Activated CD8-positive, alpha-beta memory T cell treated with anti-CD3 and anti-CD28 coated beads, Interleukin-2, amount 50 U/mL, for 1 hour (primary cell): ENCODE measurements at regions not wholly inside any gene's neighbourhood (a gene's known extent, or its start where the extent isn't known, plus 50 kb on each side); places are given as distances from the start of the nearest gene placed in this dataset.

Experiments
- DNase-seq: peaks from one replicate; pipeline ENCODE4 v3.0.0-alpha.2; 2020; ENCODE audit errors: extremely low read depth

DNA sequence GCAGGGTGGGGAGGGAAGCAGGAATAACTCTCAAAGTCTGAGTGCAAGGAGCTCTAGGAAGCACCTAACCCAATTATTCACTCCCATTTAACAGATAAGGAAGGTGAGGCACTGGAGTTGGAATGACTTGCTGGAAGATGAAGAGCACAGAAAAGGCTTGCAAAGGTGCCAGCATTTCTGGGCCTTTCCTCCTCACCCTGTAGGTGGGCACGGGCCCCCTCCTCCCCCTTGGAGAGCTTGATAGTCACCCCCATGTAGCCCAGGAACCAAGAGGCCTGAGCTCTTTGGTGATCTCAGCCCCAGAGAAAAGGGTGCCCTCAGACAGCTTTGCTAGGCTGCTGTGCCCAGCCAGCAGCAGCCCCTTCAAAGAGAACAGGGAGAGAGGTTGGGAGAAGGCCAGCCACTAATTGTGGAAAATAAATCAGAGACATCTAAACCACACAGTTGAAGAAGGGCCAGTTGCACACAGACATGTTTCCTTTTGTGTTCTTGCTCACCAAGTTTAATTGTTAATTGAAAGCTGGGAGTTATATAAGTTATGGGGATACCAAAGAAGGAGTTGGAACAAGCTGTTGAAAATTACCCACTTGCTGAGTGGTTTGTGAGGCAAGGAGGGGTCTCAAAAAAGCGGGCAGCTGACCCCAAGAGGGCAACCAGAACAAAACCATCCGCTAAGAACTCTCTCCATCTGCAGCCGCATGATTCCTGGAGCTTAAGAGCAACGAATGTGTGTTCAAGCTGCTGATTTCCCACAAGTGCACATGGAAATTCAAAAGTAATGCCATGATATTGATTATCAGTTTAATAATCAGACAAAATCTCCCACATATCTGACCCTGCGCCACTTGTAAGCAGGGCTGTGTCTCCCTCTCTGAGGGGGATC lies 77.0 kb downstream of the MRPL14 start:
- no peak for DNase-seq

- no peak for DNase-seq
Measured at GRCh38 chr6:44049163-44049988, 77.9 kb downstream of the MRPL14 start.

DNA sequence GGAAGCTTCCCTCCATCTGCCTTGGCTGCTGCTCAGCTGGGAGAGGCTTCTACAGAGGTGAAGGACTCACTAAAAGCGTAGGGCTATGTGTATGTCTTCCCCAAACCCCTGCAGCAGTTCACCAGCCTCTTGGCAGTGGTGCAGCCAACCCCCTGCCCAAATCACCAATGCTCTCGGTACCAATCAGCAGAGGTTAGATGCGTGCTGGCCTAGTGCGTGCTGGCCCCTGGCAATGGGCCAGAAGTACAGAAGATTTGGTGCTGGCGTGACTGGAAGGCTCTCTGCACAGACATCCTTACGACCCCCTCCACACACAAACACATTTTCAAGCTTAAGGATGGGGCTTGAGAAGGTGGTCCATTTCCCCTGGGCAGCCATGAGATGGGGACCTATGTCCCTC lies 79.0 kb downstream of the MRPL14 start:
- no peak for DNase-seq

DNA sequence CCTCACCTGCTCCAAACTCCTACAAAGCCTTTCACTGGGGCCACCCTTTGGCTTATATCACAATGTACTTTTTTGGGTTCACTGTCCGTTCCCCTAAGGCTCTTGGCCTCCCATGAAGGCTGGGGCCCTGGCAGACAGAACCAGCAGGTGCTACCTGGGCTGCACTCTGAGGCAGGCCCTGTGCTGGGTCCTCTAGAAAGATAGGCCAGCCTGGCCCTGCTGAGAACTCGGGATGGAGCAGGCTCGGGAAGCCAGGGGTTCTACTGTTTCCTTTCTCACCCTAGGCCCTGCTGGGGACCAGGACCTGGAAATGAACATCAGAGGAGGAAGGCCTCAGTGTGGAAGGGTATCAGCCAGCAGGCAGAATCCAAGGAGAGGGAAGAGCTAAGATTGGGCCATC lies 79.5 kb downstream of the MRPL14 start:
- DNase-seq: no peak

GRCh38 chr6:44047179-44047546 lies 80.1 kb downstream of the MRPL14 start:
- DNase-seq: no peak

DNA sequence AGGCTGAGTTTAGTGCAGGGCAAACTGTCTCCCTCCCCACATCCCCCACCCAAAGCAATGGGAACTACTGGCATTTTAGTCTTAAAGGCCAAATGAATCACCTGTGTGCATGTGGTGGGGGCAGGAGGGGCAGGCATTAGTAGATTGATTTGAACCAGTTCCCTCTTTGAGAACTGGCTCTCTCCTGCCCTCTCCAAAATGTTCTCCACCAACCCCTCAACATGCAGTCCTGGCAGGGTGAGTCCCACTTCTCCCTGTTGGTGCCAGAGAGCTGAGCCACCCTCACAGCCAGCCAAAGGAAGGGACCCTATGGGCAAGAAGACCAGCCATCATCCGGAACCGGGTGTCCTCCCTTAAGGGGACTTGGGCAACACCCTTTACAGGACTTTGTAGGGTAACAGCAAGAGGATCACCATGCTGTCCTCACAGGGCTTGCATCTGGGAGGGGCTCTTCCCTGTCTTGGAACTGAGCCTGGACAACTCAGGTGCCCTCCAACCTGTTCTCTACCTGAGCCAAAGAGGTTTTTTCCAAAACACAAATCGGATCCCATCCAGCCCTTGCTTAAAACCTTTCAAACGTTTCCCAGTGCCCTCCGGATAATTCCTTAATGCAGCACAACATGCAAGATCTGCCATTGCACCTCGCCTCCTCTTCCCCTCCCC lies 80.6 kb downstream of the MRPL14 start:
- no peak for DNase-seq

DNA sequence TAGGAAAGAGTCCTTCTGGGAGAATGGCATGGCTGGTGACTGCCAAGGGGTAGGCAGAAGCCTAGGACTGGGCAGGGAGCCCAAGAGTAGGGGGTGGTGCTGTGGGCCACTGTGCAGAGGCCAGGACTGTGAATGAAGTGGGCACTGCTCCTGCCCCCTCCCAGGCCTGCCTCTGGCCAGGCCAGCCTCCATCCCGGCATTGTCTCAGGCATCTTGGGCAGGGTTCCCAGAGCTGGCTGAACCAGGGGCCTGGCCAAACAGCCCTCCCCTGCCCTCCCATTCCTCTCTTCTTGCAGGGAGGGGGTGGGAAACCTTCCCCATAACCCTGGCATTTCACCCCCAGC lies 81.6 kb downstream of the MRPL14 start:
- DNase-seq: no peak

DNA sequence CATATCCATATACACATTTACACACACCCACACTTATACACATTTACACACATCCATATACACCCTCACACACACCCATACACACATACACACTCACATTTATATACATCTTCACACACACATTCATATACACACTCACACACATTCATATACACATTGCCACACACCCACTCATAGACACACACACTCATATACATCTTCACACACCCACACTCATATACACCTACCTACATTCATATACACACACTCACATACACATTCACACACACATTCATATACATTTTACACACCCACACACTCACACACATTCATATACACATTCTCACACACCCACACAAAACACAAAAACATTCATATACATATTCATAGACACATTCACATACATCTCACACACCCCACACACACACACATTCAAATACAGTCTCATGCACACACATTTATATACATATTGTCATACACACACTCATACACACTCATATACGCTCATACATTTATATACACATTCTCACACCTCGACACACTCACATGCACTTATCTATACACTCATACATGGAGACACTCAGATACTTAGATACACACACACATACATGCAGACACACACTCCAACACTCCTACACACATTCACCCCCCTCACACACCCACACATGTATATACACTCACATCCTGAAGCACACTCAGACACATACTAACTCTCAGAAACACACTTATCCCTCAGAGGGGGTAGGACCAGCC lies 82.1 kb downstream of the MRPL14 start:
- DNase-seq: no peak

GRCh38 chr6:44044154-44044539 lies 83.1 kb downstream of the MRPL14 start:
- no peak for DNase-seq

- DNase-seq: no peak
Measured at GRCh38 chr6:44043479-44044153, 83.6 kb downstream of the MRPL14 start.

GRCh38 chr6:44042989-44043478 lies 84.2 kb downstream of the MRPL14 start:
- no peak for DNase-seq

GRCh38 chr6:44042261-44042988 lies 84.8 kb downstream of the MRPL14 start:
- no peak for DNase-seq

DNA sequence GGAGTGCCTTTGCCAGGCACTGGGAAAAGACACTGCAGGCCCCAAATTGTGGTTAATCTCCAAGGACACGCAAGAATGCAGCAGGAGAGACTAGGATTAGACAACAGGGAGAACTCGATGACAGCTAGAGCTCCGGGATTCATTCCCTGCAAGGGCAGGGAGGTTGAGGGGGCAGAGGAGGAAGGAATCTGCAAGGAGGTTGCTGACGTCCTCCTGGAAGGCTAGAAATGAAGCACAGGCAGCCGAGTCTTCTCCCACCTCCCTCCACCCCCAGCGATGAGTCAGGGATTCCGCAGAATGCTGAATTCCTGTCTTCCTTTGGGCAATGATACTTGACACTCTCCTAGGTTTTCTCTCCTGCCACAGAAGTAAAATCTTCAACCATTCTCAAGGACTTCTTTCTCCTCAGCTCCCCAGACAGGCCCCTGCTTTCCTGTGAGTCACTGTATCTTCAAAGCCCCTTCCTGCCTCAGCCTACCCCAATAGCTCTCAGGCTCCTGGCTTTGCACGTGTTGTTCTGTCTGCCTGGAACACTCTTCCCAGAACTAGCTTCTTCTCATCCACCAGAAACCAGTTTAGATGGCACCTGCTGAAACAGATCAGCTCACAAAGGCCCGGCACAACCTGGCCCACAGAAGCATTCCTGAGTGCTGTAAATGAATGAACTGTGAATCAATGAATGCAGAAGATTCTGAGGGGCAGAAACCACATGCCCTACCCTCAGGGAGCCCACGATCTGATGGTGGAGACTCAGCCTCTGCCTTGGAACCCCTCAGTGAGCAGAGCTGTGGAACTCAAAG lies 85.6 kb downstream of the MRPL14 start:
- DNase-seq: no peak

- DNase-seq: no peak
Measured at GRCh38 chr6:44040786-44041185, 86.5 kb downstream of the MRPL14 start.

DNA sequence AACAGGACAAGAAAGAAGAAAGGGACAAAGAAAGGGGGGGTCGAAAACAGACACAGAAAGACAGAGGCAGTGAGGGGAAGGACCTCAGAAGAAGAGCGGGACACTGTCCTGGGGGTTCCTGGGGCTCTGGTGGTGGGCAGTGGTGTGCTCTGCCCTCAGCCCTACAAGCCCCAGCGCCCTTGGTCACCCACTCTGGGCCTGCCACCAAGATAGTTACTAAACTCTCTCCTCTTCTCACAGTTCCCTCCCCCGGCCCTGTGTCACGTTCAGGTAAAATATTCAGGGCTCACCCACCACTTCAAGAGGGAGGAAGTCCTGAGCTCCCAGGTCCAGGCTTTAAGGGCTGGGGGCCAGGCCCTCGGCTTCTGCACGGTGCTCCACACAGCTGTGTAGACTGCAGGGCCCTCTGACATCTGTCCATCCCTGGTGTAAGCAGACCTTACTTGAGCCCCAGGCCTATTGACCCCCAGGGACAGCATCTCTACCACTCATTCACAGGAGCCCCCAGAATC lies 87.4 kb downstream of the MRPL14 start:
- no peak for DNase-seq

DNA sequence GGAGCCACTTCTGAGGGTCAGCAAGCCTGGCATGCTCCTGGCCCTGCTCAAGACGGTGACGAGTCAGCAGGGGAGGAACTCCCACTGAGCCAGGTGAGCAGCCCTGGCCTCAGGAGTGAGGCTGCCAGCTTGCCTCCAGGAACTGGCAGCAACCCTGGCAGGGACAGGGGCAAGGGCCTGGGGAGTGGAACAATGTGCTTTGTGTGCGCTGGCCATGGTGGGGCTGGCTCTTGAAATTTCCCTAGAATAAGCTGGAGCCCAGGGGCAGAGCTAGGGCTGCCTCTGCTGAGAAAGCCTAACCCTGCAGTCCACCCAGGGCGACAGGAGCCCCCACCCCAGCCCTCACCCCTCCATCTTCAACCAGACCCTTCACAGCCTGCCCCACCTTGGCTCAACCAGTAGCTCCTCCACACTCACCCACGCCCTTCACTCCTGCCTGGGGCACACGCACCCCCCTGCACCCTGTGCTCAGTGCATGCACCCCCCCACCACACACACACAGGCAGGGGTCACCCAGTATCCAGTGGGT lies 88.0 kb downstream of the MRPL14 start:
- no peak for DNase-seq

GRCh38 chr6:44038543-44039065 lies 88.6 kb downstream of the MRPL14 start:
- DNase-seq: no peak

DNA sequence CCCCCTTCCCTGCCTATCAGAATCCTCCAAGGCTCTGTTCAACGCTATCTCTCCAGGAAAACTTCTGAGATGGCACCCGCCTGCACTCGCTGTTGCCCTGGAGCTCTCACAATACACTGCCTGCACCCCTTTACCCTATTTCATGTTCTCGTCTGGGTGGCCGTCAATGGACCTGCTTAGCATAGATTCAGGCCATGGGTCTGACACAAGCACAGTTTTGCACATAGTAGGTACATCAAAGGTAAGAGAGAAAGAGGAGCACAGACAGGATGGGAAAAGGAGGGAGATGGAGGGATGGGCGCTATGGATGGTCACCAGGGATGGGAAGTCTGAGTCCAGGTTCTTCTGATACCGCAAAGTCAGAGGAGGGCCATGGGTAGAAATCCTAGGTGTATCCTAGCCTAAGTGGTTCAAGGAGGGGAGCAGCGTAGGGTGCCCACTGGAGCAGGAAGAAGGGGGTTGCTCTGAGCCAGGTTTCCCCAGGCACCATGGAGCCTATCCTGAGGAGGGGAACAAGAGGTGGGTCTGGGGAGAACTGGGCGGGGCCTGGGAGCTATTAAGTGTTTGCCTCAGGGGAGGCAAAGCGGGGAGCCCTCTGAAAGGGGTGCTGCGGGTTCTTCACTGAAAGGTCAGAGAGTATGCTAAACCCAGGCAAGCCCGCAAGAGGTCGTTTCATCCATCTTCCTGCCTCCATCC lies 89.3 kb downstream of the MRPL14 start:
- no peak for DNase-seq
